Keratinocyte (primary cell): ENCODE measurements at regions not wholly inside any gene's neighbourhood (a gene's known extent, or its start where the extent isn't known, plus 50 kb on each side); places are given as distances from the start of the nearest gene placed in this dataset.

Source experiments
- DNase-seq: peaks from one replicate; pipeline ENCODE4 v3.0.0-alpha.2; 2011; ENCODE audit warnings: low read depth, missing footprints, low spot score
- FAIRE-seq: peaks from 2 replicates; lab custom pipeline; 2011; peaks lifted over from hg19 to GRCh38; lab: Jason Lieb, UNC
- H2AFZ ChIP-seq: 2 replicates; pipeline ENCODE4 v1.6.0; 2012; ENCODE audit warnings: low read length, control low read depth, inconsistent platforms; ENCODE audit not compliant: control insufficient read depth
- H3K27ac ChIP-seq: 2 replicates; pipeline ENCODE4 v1.5.1; 2011; ENCODE audit warnings: low read length; ENCODE audit not compliant: control insufficient read depth, insufficient read depth
- H3K27me3 ChIP-seq: 3 replicates; pipeline ENCODE4 v1.6.0; 2011; ENCODE audit warnings: low read length; ENCODE audit not compliant: control insufficient read depth, insufficient read depth; ENCODE audit errors: extremely low read depth
- H3K36me3 ChIP-seq, 2 experiments: 2 replicates in 1 of 2; 3 replicates in 1 of 2; pipeline ENCODE4 v1.5.1; 2011; ENCODE audit warnings: low read length in 2 of 2, mild to moderate bottlenecking in 1 of 2; ENCODE audit not compliant: control insufficient read depth in 2 of 2, insufficient read depth in 2 of 2; ENCODE audit errors: extremely low read depth in 1 of 2
- H3K4me1 ChIP-seq: 3 replicates; pipeline ENCODE4 v1.5.1; 2011; ENCODE audit warnings: low read length; ENCODE audit not compliant: control insufficient read depth, insufficient read depth; ENCODE audit errors: extremely low read depth
- H3K4me2 ChIP-seq: 3 replicates; pipeline ENCODE4 v1.6.0; 2011; ENCODE audit warnings: low read depth, low read length; ENCODE audit not compliant: control insufficient read depth, insufficient read depth; ENCODE audit errors: extremely low read depth
- H3K4me3 ChIP-seq, 3 experiments: fragments of 200-600 bp in 1 of 3; sonication (generic) in 1 of 3; 2 replicates in 2 of 3; 3 replicates in 1 of 3; pipeline ENCODE4 v1.5.1; 2011 to 2016; ENCODE audit warnings: low read length in 3 of 3, mild to moderate bottlenecking in 3 of 3, control low read depth in 2 of 3, inconsistent platforms in 1 of 3, low read depth in 1 of 3, mixed read lengths in 1 of 3, mixed run types in 1 of 3, moderate library complexity in 1 of 3; ENCODE audit not compliant: control insufficient read depth in 2 of 3, insufficient read depth in 2 of 3; ENCODE audit errors: extremely low read depth in 1 of 3
- H3K79me2 ChIP-seq: 2 replicates; pipeline ENCODE4 v1.6.0; 2012; ENCODE audit warnings: low read length; ENCODE audit not compliant: control insufficient read depth, insufficient read depth
- H3K9ac ChIP-seq: 3 replicates; pipeline ENCODE4 v1.6.0; 2011; ENCODE audit warnings: low read length; ENCODE audit not compliant: control insufficient read depth, insufficient read depth; ENCODE audit errors: extremely low read depth
- H3K9me1 ChIP-seq: 3 replicates; pipeline ENCODE4 v1.6.0; 2011; ENCODE audit warnings: low read length; ENCODE audit not compliant: control insufficient read depth, insufficient read depth; ENCODE audit errors: extremely low read depth
- H3K9me3 ChIP-seq: 2 replicates; pipeline ENCODE4 v1.5.1; 2012; ENCODE audit warnings: low read depth, low read length; ENCODE audit not compliant: control insufficient read depth
- H4K20me1 ChIP-seq: 3 replicates; pipeline ENCODE4 v1.6.0; 2011; ENCODE audit warnings: low read length; ENCODE audit not compliant: control insufficient read depth, insufficient read depth; ENCODE audit errors: extremely low read depth
- CTCF ChIP-seq, 3 experiments: IDR thresholded peaks in 1 of 3; conservative IDR thresholded peaks in 1 of 3; optimal IDR thresholded peaks in 1 of 3; 2 replicates in 2 of 3; 3 replicates in 1 of 3; pipeline versions ENCODE3 to v1.5.1; 2011; ENCODE audit warnings: low read length in 3 of 3, mild to moderate bottlenecking in 3 of 3, moderate library complexity in 2 of 3, control low read depth in 1 of 3, inconsistent platforms in 1 of 3; ENCODE audit not compliant: insufficient read depth in 2 of 3; ENCODE audit errors: extremely low read depth in 1 of 3
- EZH2 ChIP-seq: IDR thresholded peaks from one replicate; pipeline ENCODE4 v1.6.1; 2012; ENCODE audit warnings: inconsistent platforms, mild to moderate bottlenecking, low read length, moderate library complexity
- dilution Hi-C: fragments of 300-500 bp; cut with MboI; formaldehyde crosslinking; loops from one replicate; pipeline ENCODE4 v1.7.0; 2020; ENCODE audit warnings: low sequenced_read_pairs; ENCODE audit not compliant: extremely low pct_ligation_motif_present

DNA sequence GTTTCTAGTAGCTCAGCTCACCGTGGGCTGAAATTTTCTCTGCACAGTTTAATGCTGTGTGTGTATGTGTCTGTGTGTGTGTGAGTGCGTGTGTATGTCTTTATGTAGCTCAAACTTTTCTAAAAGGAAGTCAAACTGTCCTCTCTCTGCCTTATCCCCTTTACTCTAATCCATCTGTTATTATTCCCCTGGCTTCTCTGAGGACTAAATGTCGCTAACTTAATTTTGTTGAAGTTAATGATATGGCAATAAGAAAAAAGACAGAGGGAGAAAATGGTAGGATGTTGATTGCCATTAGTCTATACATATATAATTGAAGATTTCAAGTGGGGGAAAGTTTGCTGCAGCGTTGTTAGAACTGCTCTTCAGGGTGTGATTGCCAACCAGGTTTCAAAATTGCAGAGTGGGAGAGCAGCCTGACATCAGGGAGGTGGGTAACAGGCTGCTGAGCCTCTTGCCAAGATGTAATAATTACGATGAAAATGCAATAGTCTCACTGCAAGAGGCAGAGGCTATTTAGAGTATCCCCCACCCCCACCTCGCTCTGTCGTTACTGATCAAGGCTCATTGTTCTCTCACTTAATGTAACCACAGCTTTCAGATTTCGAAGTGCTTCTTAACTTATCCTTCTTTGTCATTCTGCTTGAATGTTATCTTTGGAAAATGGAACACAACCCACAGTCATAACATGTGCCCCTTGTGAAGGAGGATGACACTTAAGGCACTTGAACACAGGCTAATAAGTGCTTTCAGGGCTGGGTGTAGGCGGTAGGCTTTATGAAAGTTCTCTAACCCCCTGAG, 559.0 kb upstream of the PLXNA2 start:
- Histone ChIP-seq H3K27me3 (no peaks in the 10 kb centered on the region), H4K20me1 (no peaks in the 10 kb centered on the region), H3K9ac (no peak overlapping the region), H3K9me1 (no peaks in the 10 kb centered on the region), H2AFZ (no peak overlapping the region), H3K79me2 (no peaks in the 10 kb centered on the region), H3K27ac (no peak overlapping the region), H3K36me3 (no peaks in the 10 kb centered on the region), H3K4me2 (no peak overlapping the region), H3K4me3 (no peak overlapping the region), H3K9me3 (no peaks in the 10 kb centered on the region), H3K4me1 (peaks cover 18% of the 10 kb centered on the region)
- no peak for TF ChIP-seq CTCF (optimal IDR thresholded peaks at IDR 0.05 in 1 of 3, IDR thresholded peaks at IDR 0.05 in 1 of 3, conservative IDR thresholded peaks at IDR 0.05 in 1 of 3; ENCODE audit: extremely low read depth in 1 of 3, insufficient read depth in 2 of 3, low read length in 3 of 3)
- TF ChIP-seq EZH2: no peak
- DNase-seq (no peak), FAIRE-seq (no peak)
- dilution Hi-C loops: no loop called here

GRCh38 chr1:208807446-208808127, 563.4 kb upstream of the PLXNA2 start:
- no peaks in the 10 kb centered on the region for H3K9me1 ChIP-seq
- H2AFZ ChIP-seq: peak overlapping the region; percentile 78
- peaks cover 36% of the 10 kb centered on the region for H3K4me1 ChIP-seq
- dilution Hi-C loops: no loop called here
- H3K27me3 ChIP-seq: no peaks in the 10 kb centered on the region
- H3K27ac ChIP-seq: peak overlapping the region; percentile 99
- no peaks in the 10 kb centered on the region for H3K36me3 ChIP-seq
- H3K4me2 ChIP-seq: peak overlapping the region; percentile 90
- FAIRE-seq: peak; percentile 100
- no peaks in the 10 kb centered on the region for H4K20me1 ChIP-seq
- H3K9ac ChIP-seq: peak overlapping the region; percentile 71
- H3K4me3 ChIP-seq: peak overlapping the region in 2 of 3 experiments; percentile 28 to 30
- no peak for TF ChIP-seq EZH2
- no peaks in the 10 kb centered on the region for H3K9me3 ChIP-seq
- DNase-seq: peak; percentile 90
- H3K79me2 ChIP-seq: no peaks in the 10 kb centered on the region
